GM18498 (cell line): ENCODE measurements at regions not wholly inside any gene's neighbourhood (a gene's known extent, or its start where the extent isn't known, plus 50 kb on each side); places are given as distances from the start of the nearest gene placed in this dataset.
A peak's percentile ranks its signal among the peaks of the same experiment; 100 is the strongest.

ENCODE experiments used
- ATAC-seq: cut with Tn5 transposase; IDR thresholded peaks from one replicate; pipeline ENCODE4 v1.9.1; 2021; ENCODE audit warnings: mild to moderate bottlenecking, moderate library complexity; ENCODE audit not compliant: unreplicated experiment

DNA sequence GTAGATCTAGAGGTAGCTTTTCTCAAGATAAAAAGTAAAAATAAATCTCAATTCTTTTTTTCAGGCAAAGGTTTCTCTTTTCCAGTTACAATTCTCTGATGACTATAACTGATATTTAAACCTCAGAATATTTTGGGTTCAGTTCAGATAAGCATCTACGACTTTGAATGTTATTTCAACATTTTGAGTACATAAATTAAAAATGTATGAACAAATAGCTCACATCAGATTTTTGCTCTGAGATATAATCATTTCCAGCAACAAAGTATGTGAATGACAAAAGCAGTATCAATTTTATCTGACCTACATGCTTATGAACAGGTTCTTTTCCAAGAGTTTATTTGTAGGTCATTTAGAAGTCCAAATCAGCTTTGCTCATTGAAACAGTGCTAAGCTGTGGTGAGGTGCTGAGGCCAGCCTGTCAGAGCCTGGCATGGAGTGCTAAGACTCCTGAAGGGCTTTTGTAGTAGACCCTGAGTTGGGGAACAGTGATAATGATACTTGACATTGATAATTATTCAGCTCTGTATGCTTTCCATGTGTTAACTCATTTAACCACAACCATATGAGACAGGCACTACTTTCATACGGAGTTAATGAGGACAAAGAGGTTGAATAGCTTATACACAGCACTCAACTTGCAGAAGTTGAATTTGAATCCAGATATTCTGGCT lies 205.0 kb upstream of the DCN start:
- no peak for ATAC-seq

DNA sequence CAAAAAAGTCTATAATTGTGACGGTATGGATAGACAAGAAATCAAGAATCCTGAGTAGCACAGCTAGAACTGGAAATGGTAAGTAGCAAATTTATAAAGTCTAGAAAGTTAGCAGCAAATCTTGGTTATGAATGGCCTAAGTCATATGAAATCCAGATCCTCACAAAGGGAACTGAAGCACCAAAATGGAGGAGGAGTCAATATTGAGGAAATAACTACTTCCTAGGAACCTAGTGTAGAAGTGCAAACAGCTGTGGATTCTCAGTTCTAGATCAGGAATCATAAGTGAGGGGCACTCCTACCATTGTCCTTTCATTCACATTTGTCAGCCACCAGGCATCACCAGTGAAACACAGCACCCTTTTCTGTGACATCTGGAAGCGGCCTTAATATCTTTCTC lies 202.2 kb upstream of the DCN start:
- no peak for ATAC-seq

DNA sequence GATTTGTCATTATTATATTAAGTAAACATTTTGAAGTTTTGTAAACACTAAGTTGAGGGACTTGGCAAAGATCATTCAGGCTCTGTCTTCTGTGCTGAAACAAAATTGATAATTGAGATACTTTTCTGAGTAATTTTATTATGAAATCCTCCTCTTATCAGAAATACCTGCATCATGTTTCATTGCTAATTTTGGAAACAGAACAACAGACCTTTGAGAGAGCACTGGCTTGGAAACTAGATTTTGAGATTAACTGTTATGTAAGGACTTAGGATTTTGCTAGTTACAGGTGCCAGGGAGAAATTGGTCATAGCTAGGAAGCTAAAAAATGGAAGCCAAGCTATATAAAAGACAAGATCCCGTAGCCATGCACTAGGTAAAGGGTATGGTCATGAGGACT lies 201.7 kb upstream of the DCN start:
- no peak for ATAC-seq

DNA sequence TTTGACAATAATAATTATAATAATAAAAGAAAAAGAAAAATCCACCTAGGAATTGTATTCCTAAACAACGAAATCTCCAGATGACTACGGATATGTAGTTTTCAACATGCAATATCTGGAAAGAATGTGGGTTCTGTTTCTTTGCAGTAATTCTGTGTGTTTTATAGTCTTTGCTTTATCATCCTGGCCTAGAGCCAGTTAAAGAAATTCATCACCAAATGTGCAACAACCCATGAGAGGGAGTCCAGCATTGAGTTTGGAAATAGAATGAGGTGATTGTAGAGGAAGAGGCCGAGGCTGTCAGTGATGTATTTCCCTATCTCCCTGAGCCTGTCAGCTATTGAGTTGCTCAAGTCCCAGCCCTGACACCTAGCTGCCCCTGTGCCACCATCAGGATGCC lies 200.5 kb upstream of the DCN start:
- no peak for ATAC-seq

DNA sequence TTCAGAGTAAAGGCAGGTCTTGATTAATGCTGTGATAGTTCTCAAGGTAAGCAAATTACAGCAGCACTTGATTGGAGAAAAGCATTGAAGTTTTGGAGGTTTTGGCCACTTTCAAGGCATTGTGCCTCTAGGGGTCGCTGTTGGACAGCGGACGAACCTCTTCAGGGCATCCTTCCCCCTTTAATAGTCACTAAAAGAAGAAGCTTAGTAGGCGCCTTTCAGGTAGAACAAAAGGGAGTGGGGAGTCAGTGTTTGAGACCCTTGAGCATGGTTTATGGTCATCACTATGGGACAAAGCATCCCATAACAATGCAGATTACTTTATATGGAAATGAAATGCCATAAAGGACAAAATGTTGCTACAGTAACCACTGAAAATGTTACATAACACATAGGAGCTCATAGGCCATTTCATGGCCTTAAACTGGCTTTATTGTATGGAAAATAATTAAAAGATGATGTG lies 199.5 kb upstream of the DCN start:
- ATAC-seq = peak; percentile 82

DNA sequence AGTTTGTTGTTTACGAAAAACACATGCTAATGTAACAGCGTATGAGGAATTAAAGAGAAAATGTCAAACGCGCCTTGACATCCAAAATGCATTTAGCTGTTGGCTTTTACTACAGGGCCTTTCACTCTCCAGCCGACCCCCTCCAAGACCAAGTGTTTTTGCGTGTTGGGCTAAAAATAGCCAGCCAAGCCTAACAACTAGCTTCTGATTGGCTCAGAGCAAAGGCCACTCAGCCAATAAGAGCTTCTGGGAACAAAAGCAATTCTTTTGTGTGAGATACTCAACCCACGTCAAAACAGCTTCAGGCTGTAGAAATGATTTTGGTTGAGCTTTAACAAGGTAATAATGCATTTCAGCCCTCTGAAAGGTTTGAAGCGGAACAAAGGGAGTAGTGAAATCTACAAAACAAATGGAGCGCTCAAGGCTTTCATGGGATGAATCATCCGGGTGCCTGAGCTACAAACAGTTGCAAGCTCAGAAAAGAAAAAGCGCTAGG lies 198.7 kb upstream of the DCN start:
- ATAC-seq = peak; percentile 75

DNA sequence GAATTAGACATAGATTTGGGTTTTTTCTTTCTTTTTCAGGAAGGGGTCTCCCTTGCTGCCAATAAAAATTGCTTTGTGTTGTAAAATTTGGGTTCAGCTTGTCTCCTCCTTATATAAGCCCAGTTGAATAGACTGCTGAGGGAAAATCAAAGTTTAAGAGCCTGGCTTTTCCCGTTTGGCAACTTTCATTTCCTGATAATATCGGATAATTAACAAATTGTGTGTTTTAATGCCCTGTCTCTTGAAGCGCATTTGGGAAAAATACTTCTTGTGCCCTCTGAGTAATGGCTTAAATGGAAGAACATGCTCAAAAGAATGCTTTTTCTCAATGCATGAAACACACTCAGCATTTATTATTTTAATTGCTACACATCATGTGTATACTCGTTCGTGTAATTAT lies 198.0 kb upstream of the DCN start:
- ATAC-seq = no peak

DNA sequence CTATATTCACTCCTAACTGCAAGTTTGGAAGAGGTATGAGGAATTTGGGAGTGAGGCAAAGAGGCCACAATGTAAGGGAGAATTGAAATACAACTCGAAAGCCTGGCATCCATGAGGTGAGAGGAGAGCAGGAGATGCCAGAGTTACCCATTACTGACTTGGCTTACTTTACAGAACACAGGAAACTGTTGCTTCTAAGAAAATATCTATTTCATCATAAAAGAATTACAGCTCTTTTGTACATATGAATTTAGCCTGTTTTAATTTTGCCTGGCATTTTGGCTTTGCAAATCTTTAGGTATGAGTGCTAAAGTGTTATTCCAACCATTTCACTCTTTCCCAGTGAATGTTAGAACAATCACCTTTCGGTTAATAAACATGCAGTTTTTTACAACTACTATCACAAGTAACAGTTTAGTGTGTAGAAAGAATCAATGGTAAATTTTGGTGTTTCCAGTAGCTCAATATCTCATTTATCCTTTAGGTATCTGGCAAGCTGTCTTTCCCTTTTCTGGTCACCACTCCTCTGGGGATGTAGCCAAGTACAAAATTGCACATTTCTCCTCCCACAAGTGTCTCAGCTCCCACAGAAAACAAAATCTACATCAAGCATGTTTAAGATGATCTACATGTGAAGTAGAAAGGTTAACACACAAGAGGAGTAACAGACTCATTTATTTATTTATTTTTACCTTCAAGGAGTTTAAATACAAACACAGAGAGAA lies 196.6 kb upstream of the DCN start:
- no peak for ATAC-seq

DNA sequence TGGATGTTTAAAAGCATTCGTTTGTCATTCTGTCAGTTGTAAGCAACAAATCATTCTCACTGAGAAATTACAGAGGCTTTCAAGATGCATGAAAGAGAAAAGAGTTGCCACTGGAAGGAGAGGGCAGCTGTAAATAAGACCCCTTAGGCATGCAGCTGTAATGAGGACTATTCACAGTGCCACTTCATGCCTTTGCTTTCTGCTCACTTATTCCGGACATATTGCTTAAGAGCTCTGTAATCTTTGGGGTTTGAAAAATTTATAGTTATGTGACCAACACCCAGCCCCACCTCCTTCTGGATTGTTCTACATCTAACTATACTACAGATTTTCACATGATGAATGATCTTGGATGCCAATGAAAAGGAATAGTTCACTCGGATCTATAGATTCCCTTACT lies 194.8 kb upstream of the DCN start:
- no peak for ATAC-seq

DNA sequence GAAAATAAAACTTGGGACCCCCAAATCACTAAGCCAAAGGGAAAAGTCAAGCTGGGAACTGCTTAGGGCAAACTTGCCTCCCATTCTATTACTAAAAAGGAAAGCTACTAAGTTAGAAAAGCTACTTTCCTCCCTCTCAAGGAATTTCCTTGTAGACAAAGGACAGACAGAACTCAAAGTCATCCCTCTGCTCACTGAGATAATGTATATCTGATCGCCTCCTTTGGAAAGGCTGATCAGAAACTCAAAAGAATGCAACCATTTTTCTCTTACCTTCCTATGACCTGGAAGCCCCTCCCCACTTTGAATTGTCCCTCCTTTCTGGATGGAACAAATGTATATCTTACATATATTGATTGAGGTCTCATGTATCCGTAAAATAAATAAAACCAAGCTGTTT lies 190.5 kb upstream of the DCN start:
- no peak for ATAC-seq

DNA sequence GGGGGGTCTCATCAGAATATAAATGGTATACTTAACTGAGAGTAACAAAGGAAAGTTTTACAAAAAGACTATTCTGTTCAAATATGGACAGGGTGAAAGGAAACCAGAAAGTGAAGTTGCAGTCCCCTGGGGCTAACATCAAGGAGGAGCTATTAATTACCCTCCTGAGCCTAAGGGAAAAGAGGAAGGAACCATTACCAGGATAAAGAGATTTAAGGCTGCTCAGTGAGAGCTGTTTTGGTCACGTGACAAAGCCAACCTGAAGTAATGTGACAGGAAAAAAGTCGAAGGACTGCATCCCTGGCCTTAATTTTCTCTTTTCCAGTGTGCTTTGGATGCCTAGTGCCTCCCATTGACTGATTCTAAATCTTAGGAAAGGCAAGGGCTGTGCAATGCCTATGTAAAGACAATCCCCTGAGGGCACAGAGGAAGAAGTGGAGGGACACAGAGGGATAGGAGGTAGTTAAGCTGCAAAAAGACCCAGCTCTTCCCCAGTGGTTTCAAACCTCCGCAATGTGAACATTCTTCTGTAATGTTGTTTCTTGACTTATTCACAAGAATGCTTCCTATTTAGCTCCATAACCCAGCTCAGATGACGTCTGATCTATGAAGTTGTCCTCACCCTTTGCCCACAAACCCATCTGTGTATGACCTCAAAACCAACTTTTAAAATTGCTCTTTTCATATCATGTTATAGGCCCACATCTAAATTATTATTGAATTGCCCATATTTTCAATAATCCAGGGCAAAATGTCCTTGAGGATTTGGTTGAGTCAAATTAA lies 187.7 kb upstream of the DCN start:
- no peak for ATAC-seq

DNA sequence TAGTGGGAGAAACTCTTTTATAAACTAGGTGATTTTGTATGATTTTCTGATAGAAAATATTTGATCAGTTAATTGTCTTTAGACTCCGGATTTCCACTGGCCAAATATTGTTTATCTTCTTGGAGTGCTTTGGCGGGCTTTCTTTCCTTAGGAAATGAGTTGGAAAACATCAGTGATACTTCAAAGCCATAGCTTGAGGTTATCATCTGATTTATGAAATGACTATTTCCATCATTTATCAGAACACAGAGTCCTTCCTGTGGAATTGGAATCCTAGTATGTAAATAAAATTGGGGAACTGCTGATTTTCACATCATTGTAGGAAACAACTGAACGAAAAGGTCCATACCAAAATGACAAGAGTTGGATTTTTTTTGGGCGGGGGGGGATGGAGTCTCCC lies 186.0 kb upstream of the DCN start:
- no peak for ATAC-seq

DNA sequence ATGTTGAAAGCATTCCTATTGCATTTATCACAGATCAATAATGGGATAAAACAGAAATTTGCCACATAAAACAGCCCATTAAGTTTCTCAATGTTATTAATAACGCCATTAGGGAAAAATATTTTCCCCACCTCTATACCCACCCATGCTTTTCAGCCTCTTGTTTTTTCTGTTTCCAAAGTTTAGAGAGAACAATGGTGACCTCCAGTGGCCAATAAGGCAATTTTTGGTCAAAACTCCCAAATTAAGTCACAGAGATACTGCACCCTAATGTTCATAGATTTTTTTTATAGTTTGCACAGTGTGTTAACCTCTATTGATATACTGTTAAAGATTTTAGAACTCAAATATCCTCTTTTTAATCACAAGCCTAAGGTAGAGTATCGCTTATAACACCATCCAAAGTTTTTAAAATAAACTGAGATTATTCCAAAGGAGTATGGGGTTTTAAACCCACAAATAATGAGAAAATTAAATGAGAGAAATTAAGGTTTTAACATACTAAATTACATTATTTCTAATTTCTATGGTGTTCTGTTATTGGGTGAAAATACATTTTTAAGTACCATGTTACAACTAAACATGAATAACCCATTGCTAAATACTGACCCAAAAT lies 184.7 kb upstream of the DCN start:
- no peak for ATAC-seq

DNA sequence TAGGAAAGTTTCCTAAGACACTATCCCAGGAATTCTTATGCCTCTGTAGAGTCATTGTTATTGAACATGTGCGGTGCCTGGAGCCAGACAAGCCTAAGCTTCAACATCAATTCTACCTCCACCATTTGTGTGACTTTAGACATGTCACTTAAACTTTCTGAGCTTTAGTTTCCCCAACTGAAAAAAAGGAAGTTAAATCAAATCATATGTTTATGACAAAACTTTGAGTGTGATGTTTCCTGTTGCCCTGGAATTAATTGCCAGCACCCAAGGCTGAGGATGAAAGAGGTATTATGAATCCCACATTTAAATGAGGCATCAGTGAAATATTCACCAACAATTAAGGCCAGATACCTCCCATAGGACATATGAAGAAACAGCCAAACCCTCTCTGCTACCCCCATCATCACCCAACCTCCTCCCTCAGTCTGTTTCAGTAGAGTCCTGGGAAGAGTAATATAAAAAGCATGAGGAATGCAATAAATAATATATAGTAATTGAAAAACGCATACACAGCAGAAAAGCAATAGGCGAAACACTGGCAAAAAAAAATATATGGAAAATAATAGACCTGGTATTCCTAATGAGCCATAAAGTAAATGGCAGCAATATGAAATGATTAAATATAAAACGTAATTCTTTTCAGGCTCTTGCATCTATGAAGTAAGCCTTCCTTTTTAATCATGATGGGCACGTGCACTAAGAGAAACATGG lies 182.0 kb upstream of the DCN start:
- no peak for ATAC-seq

DNA sequence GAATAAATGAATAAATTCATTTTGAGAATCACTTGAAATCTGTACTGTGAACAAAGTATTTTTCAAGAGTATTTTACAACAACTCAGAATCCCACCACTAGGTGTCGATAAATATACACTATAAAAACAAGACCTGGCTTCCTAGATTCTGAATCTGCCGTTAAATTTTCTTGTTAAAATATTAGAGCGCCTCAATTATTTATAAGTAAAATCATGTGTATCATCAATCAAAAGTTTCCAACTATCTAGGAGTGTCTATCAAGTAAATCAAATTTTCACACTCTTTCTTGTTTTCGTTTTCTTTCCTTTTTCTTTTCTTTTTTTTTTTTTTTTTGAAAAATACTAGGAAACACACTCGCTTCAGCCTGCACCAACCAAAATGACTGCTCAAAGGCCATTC lies 179.2 kb upstream of the DCN start:
- ATAC-seq = no peak

DNA sequence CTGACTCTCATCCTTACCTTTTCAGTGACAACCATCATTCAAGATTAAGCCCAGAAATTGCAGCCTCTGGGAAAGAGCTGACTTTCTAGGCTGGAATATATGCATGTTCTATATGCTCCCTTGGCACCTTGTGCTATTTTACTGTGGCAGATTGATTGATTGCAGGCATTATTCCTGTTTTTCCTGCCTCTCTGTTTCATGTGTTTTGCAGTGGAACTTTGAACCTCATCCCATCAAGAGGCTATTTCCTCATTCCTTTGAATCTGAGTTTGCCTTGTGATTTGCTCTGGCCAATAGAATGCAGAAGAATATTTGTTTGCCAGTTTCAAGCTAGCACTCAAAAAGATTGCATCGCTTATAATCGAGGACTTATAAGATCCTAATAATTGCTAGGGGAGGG lies 174.8 kb upstream of the DCN start:
- no peak for ATAC-seq

DNA sequence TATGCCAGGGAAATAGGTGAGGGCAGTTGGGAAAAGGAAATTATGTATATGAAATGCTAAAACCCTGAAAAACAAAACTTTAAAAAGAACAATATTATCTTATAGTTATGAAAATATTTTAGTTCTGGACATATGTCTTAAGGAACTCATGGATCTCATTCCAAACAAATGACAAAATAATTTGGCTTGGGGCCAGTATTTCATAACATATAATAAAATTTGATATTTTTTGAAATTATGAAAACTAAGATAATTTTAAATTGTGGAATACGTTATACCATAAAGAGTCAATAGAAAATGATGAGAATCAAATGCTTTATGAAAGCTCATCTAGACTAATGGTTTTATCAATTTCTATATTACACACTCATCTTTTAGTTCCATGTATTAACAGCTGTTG lies 173.8 kb upstream of the DCN start:
- ATAC-seq = no peak

DNA sequence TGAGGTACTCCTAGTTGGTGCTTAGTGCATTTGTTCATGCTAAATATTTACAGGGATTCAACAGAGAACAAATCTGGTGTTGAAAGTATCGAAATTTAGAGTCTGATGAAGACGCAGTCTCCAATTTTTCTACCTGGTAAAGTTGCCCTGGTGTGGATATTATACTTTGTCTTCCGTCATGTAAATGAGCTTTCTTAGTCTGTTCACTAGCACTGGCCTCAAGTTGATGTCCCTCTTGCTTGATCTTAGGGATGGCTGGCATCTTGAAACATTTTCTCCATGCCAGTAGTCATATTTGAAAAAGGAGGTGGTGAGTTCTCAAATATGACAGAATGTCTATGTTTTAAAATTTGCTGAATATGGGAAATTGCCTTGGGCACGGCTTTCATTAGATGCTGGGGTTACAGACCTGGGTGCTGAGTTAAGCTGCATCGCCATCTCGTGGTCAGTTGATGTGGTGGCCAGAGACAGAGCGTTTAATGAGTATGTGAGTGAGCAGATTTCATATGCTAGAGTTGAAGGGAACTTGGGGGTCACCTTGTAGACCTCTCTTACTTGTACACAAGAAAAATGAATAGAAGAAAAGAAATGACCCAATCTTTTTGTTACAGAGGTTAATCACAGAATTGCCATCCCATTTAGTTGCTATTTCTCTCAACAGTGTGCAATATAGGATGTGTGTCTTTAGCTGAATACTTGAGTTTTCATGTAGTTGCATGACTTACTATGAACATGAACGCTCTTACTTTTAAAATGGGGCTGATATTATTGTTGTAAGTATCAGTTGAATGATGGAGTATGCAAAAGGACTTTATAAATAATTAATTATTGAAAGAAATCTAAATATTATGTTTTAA lies 172.8 kb upstream of the DCN start:
- ATAC-seq = peak; percentile 97

DNA sequence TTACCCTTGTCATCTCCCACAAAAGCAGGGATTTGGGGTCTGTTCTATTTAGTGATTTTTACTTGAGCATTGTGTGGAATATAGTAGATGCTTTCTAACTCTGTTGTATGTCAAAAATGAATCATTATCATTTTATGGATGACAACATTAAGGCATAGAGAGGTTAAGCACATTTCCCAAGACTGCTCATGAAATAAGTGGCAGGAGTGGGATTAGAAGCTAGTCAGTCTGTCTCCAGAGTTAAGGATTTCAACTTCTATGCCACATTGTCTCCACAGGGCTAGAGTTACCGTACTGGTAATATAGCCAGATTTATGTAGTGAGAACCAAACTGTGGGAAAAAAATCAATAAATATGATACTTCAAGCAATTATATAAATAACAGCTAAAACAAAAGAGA lies 170.6 kb upstream of the DCN start:
- ATAC-seq = no peak

DNA sequence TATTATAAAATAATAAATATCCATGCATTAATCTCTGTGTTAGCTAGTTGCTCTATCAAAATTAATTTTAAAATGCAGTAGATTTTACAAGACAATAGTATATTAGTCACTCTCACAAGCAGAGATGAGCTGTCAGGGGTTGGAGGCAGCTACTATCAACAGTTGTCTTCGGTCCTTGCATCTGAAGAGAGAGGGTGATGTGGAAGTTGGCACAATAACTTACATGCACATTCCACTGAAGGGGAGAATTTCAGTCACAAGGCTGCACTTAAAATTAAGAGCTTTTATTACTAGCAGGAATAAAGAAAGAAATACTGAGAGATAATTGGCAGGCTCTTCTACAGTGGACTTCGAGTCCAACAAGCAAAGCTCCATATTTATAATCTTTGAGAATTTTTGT lies 166.9 kb upstream of the DCN start:
- ATAC-seq = no peak
